ENCODE measurements at regions not wholly inside any gene's neighbourhood (a gene's known extent, or its start where the extent isn't known, plus 50 kb on each side); places are given as distances from the start of the nearest gene placed in this dataset.
"Not testable (repeated sequence)": the region's sequence is repeated elsewhere in the genome, so short reads cannot be mapped to it uniquely, and the experiment has no call there.

DNA sequence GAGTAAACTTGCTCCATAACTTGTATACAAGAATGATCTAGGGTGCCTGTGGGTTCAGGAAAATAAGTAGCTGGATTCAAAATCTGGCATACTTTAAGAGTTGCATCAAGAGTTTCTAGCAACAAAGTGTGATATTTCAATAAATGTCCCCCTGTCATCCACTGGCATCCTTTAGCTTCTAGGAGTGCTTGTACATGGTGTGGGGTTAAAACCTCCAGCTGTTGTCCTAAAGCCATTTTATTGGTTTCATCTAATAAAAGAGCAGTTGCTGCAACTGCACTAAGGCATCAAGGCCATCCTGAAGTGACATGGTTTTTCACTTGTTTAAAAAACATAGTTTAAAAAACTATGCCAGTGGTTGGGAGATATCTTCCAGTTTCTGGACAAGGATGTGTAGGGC lies 148.4 kb downstream of the INHBA start:
- Histone ChIP-seq H2AK5ac (ENCODE audit: low read length, severe bottlenecking) (no peak overlapping the region), H2AFZ (ENCODE audit: low read depth, low read length) (no peak overlapping the region), H3K4me3 (ENCODE audit: insufficient read depth in 1 of 2, low read depth in 1 of 2, low read length in 2 of 2) (no peak overlapping the region), H3K9me3 (ENCODE audit: control insufficient read depth, low read length) (peaks cover 8% of the 10 kb centered on the region), H2BK15ac (ENCODE audit: low read depth, poor library complexity, severe bottlenecking) (no peak overlapping the region), H3K27ac (ENCODE audit: low read length, poor library complexity, severe bottlenecking) (no peak overlapping the region), H3K9ac (ENCODE audit: low read length) (no peak overlapping the region), H2BK5ac (ENCODE audit: low read depth, low read length, poor library complexity, severe bottlenecking) (no peak overlapping the region), H3K18ac (ENCODE audit: low read depth in 1 of 2, low read length in 2 of 2) (no peak overlapping the region), H3K4me2 (ENCODE audit: low read length, poor library complexity, severe bottlenecking) (no peak overlapping the region), H3K4me1 (ENCODE audit: control insufficient read depth, insufficient read depth, low read depth, low read length) (no peaks in the 10 kb centered on the region), H4K8ac (ENCODE audit: low read length) (no peak overlapping the region), H3K4ac (ENCODE audit: low read depth in 1 of 2, low read length in 2 of 2) (no peak overlapping the region), H3K36me3 (ENCODE audit: control insufficient read depth in 1 of 2, insufficient read depth in 2 of 2, low read depth in 1 of 2, low read length in 2 of 2) (no peaks in the 10 kb centered on the region), H3K14ac (ENCODE audit: low read length in 2 of 2) (no peak overlapping the region), H3K27me3 (ENCODE audit: control insufficient read depth in 1 of 2, insufficient read depth in 1 of 2, low read length in 2 of 2) (no peaks in the 10 kb centered on the region), H3K79me1 (replicated peaks; ENCODE audit: low read length, poor library complexity, severe bottlenecking) (no peaks in the 10 kb centered on the region), H3K23ac (ENCODE audit: low read length in 2 of 2) (no peak overlapping the region), H2BK12ac (ENCODE audit: low read length in 2 of 2) (no peak overlapping the region), H4K91ac (ENCODE audit: low read length) (no peak overlapping the region), H2BK120ac (ENCODE audit: low read depth, low read length) (no peak overlapping the region)
- DNase-seq: no peak

DNA sequence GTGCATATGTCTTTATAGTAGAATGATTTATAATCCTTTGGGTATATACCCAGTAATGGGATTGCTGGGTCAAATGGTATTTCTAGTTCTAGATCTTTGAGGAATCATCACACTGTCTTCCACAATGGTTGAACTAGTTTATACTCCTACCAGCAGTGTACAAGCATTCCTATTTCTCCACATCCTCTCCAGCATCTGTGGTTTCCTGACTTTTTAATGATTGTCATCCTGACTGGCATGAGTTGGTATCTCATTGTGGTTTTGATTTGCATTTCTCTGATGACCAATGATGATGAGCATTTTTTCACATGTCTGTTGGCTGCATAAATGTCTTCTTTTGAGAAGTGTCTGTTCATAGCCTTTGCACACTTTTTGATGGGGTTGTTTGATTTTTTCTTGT lies 152.8 kb downstream of the INHBA start:
- H3K4me1 ChIP-seq (ENCODE audit: control insufficient read depth, insufficient read depth, low read depth, low read length); H2AFZ ChIP-seq (ENCODE audit: low read depth, low read length); H3K27ac ChIP-seq (ENCODE audit: low read length, poor library complexity, severe bottlenecking); H3K27me3 ChIP-seq (ENCODE audit: control insufficient read depth in 1 of 2, insufficient read depth in 1 of 2, low read length in 2 of 2); H2AK5ac ChIP-seq (ENCODE audit: low read length, severe bottlenecking); H2BK12ac ChIP-seq (ENCODE audit: low read length in 2 of 2); H2BK15ac ChIP-seq (ENCODE audit: low read depth, poor library complexity, severe bottlenecking); DNase-seq; H3K4me2 ChIP-seq (ENCODE audit: low read length, poor library complexity, severe bottlenecking); H3K36me3 ChIP-seq (ENCODE audit: control insufficient read depth in 1 of 2, insufficient read depth in 2 of 2, low read depth in 1 of 2, low read length in 2 of 2); H3K18ac ChIP-seq (ENCODE audit: low read depth in 1 of 2, low read length in 2 of 2); H3K4ac ChIP-seq (ENCODE audit: low read depth in 1 of 2, low read length in 2 of 2); H3K23ac ChIP-seq (ENCODE audit: low read length in 2 of 2); H3K4me3 ChIP-seq (ENCODE audit: insufficient read depth in 1 of 2, low read depth in 1 of 2, low read length in 2 of 2); H2BK5ac ChIP-seq (ENCODE audit: low read depth, low read length, poor library complexity, severe bottlenecking); H2BK120ac ChIP-seq (ENCODE audit: low read depth, low read length); H3K9ac ChIP-seq (ENCODE audit: low read length); H3K14ac ChIP-seq (ENCODE audit: low read length in 2 of 2); H4K8ac ChIP-seq (ENCODE audit: low read length); H3K9me3 ChIP-seq (ENCODE audit: control insufficient read depth, low read length); H3K79me1 ChIP-seq (replicated peaks; ENCODE audit: low read length, poor library complexity, severe bottlenecking); H4K91ac ChIP-seq (ENCODE audit: low read length): not testable (repeated sequence)

DNA sequence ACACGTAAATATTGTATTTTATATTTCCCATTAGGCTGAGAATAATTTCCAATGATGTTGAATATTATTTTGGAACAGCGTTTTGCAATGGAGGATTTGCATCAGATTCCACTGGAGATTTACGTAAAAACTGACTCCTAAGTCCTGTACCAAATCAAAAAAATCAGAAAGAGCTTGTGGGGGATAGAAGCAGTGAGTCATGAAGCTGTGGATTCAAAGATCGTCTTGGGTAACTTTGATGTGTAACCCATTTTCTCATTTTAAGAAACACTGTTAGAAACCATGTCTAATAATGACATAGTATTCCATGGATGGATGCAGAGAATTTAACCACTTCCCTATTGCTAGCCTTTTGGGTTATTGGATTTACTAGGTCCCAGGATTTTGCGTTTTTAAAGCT lies 158.6 kb downstream of the INHBA start:
- Histone ChIP-seq H2BK15ac (ENCODE audit: low read depth, poor library complexity, severe bottlenecking) (no peak overlapping the region), H3K27me3 (ENCODE audit: control insufficient read depth in 1 of 2, insufficient read depth in 1 of 2, low read length in 2 of 2) (peaks cover 0 to 4% of the 10 kb centered on the region in 2 experiments), H3K14ac (ENCODE audit: low read length in 2 of 2) (no peak overlapping the region), H2AK5ac (ENCODE audit: low read length, severe bottlenecking) (no peak overlapping the region), H3K4me3 (ENCODE audit: insufficient read depth in 1 of 2, low read depth in 1 of 2, low read length in 2 of 2) (no peak overlapping the region), H2BK120ac (ENCODE audit: low read depth, low read length) (no peak overlapping the region), H4K8ac (ENCODE audit: low read length) (no peak overlapping the region), H4K91ac (ENCODE audit: low read length) (no peak overlapping the region), H3K4me1 (ENCODE audit: control insufficient read depth, insufficient read depth, low read depth, low read length) (no peaks in the 10 kb centered on the region), H3K4ac (ENCODE audit: low read depth in 1 of 2, low read length in 2 of 2) (no peak overlapping the region), H3K9me3 (ENCODE audit: control insufficient read depth, low read length) (no peaks in the 10 kb centered on the region), H2BK12ac (ENCODE audit: low read length in 2 of 2) (no peak overlapping the region), H2AFZ (ENCODE audit: low read depth, low read length) (no peak overlapping the region), H2BK5ac (ENCODE audit: low read depth, low read length, poor library complexity, severe bottlenecking) (no peak overlapping the region), H3K36me3 (ENCODE audit: control insufficient read depth in 1 of 2, insufficient read depth in 2 of 2, low read depth in 1 of 2, low read length in 2 of 2) (no peaks in the 10 kb centered on the region), H3K79me1 (replicated peaks; ENCODE audit: low read length, poor library complexity, severe bottlenecking) (no peaks in the 10 kb centered on the region), H3K9ac (ENCODE audit: low read length) (no peak overlapping the region), H3K23ac (ENCODE audit: low read length in 2 of 2) (no peak overlapping the region), H3K18ac (ENCODE audit: low read depth in 1 of 2, low read length in 2 of 2) (no peak overlapping the region), H3K27ac (ENCODE audit: low read length, poor library complexity, severe bottlenecking) (no peak overlapping the region), H3K4me2 (ENCODE audit: low read length, poor library complexity, severe bottlenecking) (no peak overlapping the region)
- no peak for DNase-seq
- no CpG with 5 or more reads among the region's 5 CpGs for WGBS

DNA sequence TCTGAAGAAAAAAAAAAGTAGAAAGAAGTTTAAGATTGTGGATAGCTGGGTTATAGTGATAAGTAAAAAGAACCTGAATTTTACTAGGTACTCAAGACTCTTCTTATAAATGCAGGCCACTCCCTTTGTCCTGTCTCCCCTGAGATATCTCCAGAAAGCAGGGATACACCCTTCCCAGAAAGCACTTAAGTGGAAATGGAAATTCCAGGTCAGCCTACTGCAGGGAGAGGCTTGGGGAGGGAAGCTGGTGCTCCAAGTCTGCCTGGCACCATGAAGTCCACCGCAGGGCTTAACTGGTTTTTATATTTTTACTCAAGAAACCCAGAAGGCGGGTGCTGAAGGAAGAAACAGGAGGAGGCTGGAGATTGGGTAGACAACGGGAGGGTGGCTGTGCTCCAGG lies 162.3 kb downstream of the INHBA start:
- DNase-seq: no peak
- Histone ChIP-seq H3K18ac (ENCODE audit: low read depth in 1 of 2, low read length in 2 of 2) (no peak overlapping the region), H3K4me3 (ENCODE audit: insufficient read depth in 1 of 2, low read depth in 1 of 2, low read length in 2 of 2) (no peak overlapping the region), H3K9ac (ENCODE audit: low read length) (no peak overlapping the region), H3K36me3 (ENCODE audit: control insufficient read depth in 1 of 2, insufficient read depth in 2 of 2, low read depth in 1 of 2, low read length in 2 of 2) (no peaks in the 10 kb centered on the region), H2AFZ (ENCODE audit: low read depth, low read length) (no peak overlapping the region), H3K4ac (ENCODE audit: low read depth in 1 of 2, low read length in 2 of 2) (no peak overlapping the region), H2BK12ac (ENCODE audit: low read length in 2 of 2) (no peak overlapping the region), H2BK15ac (ENCODE audit: low read depth, poor library complexity, severe bottlenecking) (no peak overlapping the region), H3K4me2 (ENCODE audit: low read length, poor library complexity, severe bottlenecking) (no peak overlapping the region), H3K9me3 (ENCODE audit: control insufficient read depth, low read length) (no peaks in the 10 kb centered on the region), H4K8ac (ENCODE audit: low read length) (no peak overlapping the region), H3K27ac (ENCODE audit: low read length, poor library complexity, severe bottlenecking) (no peak overlapping the region), H3K14ac (ENCODE audit: low read length in 2 of 2) (no peak overlapping the region), H3K23ac (ENCODE audit: low read length in 2 of 2) (no peak overlapping the region), H3K27me3 (ENCODE audit: control insufficient read depth in 1 of 2, insufficient read depth in 1 of 2, low read length in 2 of 2) (peaks cover 0 to 4% of the 10 kb centered on the region in 2 experiments), H3K4me1 (ENCODE audit: control insufficient read depth, insufficient read depth, low read depth, low read length) (no peaks in the 10 kb centered on the region), H3K79me1 (replicated peaks; ENCODE audit: low read length, poor library complexity, severe bottlenecking) (no peaks in the 10 kb centered on the region), H4K91ac (ENCODE audit: low read length) (no peak overlapping the region), H2BK120ac (ENCODE audit: low read depth, low read length) (no peak overlapping the region), H2AK5ac (ENCODE audit: low read length, severe bottlenecking) (no peak overlapping the region), H2BK5ac (ENCODE audit: low read depth, low read length, poor library complexity, severe bottlenecking) (no peak overlapping the region)
- WGBS: 92% methylated on average over 3 of the region's 3 CpGs

All from mesenchymal stem cell (in vitro differentiated cells and primary cell).